ENCODE measurements at regions not wholly inside any gene's neighbourhood (a gene's known extent, or its start where the extent isn't known, plus 50 kb on each side); places are given as distances from the start of the nearest gene placed in this dataset.

- TF ChIP-seq CTCF (IDR thresholded peaks at IDR 0.05; ENCODE audit: borderline replicate concordance, extremely low read depth, low read length, poor library complexity, severe bottlenecking) = no peak
- no peak for TF ChIP-seq EZH2 (IDR thresholded peaks at IDR 0.05; ENCODE audit: borderline replicate concordance, low read depth, low read length, severe bottlenecking)
Measured at GRCh38 chr12:77725611-77726010, 105.1 kb upstream of the NAV3 start.
